HG03575 (cell line): ENCODE measurements at regions not wholly inside any gene's neighbourhood (a gene's known extent, or its start where the extent isn't known, plus 50 kb on each side); places are given as distances from the start of the nearest gene placed in this dataset.

Source experiments
- ATAC-seq: cut with Tn5 transposase; IDR thresholded peaks from one replicate; pipeline ENCODE4 v1.9.1; 2021; ENCODE audit not compliant: unreplicated experiment, insufficient number of reproducible peaks, low FRiP score; ENCODE audit errors: extremely low read depth

DNA sequence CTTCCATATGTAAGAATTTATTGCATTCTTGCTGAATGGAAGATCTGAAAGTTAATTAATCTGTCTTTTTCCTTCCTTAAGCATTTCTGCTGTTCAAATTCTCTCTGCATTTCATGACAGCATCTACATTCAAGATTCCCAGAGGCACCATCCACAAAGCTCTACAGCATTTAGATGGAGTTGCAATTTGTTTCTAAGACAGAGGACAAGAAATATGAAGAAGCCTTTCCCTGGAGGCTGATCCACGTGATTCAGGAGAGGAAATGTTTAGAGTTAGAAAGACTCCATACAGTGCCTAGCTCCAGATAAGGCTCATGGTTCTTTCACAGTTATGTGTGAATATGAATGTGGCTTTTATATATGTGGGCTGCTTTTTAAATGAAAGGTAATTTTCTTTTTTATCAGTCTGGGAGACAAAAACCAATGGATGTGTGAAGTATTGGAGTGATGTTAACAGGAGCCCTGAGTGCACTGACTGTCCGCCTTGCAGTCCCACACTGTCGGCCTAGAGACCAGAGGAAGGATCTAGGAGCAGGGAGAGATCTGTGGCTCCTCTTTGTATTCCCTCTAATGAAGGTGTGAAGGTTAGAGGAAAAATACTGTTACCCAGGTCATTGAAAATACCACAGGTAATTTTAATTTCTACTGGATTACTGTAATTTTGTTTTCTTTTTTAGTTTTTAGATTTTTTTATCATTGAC is 686.6 kb upstream of the GJE1 start:
- ATAC-seq: no peak

- no peak for ATAC-seq
Observed at GRCh38 chr6:141443668-141444289, 688.9 kb upstream of the GJE1 start.

- ATAC-seq: no peak
Observed at GRCh38 chr6:141443032-141443431, 689.7 kb upstream of the GJE1 start.

- ATAC-seq: no peak
Observed at GRCh38 chr6:141439513-141439912, 693.2 kb upstream of the GJE1 start.

DNA sequence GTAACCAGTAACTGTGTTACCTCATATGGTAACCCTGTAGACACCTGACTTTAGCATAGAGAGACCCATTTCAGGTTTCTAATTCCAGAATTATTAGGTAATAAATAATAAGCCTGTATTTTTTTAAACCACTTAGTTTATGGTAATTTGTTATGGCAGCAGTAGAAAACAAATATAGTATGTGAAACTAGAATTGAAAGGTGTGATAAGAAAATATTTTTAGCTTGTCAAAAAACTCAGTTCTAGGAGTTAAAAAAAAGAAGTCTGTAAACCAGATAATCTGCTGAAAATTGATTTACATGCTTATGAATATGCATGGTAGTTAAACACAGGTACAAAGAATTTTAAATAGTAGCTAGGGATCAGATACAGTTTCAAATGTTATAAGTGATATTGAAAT is 695.0 kb upstream of the GJE1 start:
- no peak for ATAC-seq

DNA sequence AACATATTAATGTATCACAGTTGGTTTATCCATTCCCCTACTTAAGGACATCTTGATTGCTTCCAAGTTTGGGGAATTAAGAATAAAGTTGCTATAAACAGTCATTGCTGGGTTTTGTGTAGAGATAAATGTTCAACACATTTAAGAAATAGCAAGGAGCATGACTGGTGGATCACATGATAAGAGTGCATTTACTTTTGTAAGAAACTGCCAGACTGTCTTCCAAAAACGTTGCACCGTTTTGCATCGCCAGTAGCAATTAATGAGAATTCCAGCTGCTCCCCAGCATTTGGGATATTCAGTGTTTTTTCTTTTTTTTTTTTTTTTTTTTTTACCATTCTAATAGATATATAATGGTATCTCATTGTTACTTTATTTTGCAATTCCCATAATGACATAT is 695.7 kb upstream of the GJE1 start:
- no peak for ATAC-seq

- no peak for ATAC-seq
Observed at GRCh38 chr6:141426400-141426980, 706.2 kb upstream of the GJE1 start.

DNA sequence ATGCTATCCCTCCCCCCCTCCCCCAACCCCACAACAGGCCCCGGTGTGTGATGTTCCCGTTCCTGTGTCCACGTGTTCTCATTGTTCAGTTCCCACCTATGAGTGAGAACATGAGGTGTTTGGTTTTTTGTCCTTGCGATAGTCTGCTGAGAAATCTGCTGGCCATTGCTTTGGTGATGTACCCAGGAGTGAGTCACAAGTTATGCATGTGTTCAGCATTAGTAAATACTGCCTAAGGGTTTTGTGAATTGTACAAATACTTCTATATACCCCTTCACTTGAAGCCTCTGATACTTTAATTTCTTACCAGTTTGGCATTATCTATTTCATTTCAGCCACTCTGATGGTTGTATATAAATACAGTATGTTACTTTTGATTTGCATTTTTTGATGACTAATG is 711.3 kb upstream of the GJE1 start:
- ATAC-seq: no peak

GRCh38 chr6:141418076-141418475 is 714.6 kb upstream of the GJE1 start:
- no peak for ATAC-seq

- no peak for ATAC-seq
Observed at GRCh38 chr6:141415896-141416295, 716.8 kb upstream of the GJE1 start.

GRCh38 chr6:141413196-141413595 is 719.5 kb upstream of the GJE1 start:
- ATAC-seq: no peak

GRCh38 chr6:141406761-141407160 is 726.0 kb upstream of the GJE1 start:
- ATAC-seq: no peak

- no peak for ATAC-seq
Observed at GRCh38 chr6:141403827-141404226, 728.9 kb upstream of the GJE1 start.

GRCh38 chr6:141403103-141403502 is 729.6 kb upstream of the GJE1 start:
- ATAC-seq: no peak

- no peak for ATAC-seq
Observed at GRCh38 chr6:141402489-141402888, 730.2 kb upstream of the GJE1 start.

DNA sequence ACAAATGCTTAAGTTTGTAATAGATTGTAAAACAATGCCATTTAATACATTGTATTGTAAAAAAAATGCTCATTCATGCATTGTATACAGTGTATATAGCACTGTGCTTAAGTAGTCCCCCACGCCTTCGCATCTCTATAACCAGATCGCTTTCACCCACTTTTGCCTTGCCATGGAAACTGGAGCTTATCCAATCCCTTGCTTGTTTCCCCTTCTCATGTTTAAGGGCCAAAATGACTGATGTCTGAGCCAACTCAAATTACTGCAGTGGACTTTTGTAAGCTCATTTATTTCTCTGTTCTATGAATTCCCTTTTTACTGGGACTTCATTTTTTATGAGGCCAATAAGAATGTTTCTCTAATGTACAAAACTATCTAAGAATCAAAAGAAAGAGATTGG is 730.9 kb upstream of the GJE1 start:
- no peak for ATAC-seq

- ATAC-seq: no peak
Observed at GRCh38 chr6:141401168-141401567, 731.6 kb upstream of the GJE1 start.

DNA sequence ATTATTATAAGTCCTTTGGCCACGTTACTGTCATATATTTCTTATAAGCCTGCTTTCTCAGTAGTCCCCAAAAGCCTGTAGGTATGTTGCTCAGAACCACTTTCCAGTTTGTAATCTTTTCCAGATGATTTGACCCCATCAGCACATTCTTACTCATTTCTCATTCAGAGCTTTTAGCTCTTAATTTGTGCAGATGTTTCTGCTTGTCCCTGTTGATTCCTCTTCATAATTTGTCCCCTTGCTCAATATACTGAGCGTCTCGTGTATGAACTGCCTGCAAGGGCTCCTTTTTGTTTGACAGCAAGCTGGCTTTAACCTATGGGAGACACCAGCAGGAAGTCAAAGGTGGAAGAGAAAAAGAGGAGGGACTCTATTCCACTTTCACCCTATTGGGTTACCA is 733.8 kb upstream of the GJE1 start:
- no peak for ATAC-seq

- no peak for ATAC-seq
Observed at GRCh38 chr6:141395443-141396008, 737.2 kb upstream of the GJE1 start.

DNA sequence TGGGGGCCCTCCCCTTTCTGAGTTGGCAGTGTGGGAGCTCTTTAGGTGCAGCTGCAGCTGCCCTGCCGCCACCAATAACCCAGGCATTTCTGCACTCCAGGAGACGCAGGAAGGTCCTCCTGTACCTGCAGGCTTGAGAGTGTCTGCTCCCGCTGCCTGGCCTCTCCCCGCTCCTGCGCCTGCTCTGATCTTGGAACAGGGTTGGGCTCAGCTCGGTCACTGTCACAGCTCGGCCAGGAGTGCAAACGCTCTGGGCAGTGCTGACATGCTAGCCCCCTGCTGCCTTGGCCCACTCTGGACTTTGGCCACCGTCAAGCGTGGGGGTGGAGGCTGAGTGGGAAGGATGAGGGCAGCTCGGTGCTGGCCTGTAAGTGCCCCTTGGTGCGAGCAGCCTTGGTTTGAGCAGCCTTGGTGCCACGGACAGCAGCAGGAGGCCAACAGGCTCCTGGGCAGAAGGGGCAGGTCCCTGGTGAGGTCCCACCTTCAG is 738.1 kb upstream of the GJE1 start:
- no peak for ATAC-seq
